OCI-LY3 (cell line): ENCODE measurements at regions not wholly inside any gene's neighbourhood (a gene's known extent, or its start where the extent isn't known, plus 50 kb on each side); places are given as distances from the start of the nearest gene placed in this dataset.
"Not testable (repeated sequence)": the region's sequence is repeated elsewhere in the genome, so short reads cannot be mapped to it uniquely, and the experiment has no call there.

Source experiments
- H2AFZ ChIP-seq: fragments of 200-600, 300-600 bp; shearing (Covaris generic); 2 replicates; pipeline ENCODE4 v1.6.0; 2014; ENCODE audit warnings: antibody characterized with exemption, low read depth, low read length
- H3K27ac ChIP-seq: fragments of 200-600, 300-600 bp; sonication (generic); 2 replicates; pipeline ENCODE4 v1.5.1; 2014; ENCODE audit warnings: mild to moderate bottlenecking, low read length, moderate library complexity, mixed read lengths
- H3K27me3 ChIP-seq: fragments of 200-600, 300-600 bp; sonication (generic); 2 replicates; pipeline ENCODE4 v1.6.1; 2014; ENCODE audit warnings: low read depth, low read length, mixed read lengths
- H3K36me3 ChIP-seq: fragments of 200-600, 300-600 bp; sonication (generic); replicated peaks from 2 replicates; pipeline ENCODE3; 2014; ENCODE audit warnings: low read depth, low read length, mixed read lengths
- H3K4me1 ChIP-seq: fragments of 300-600, 200-600 bp; sonication (generic); 2 replicates; pipeline ENCODE4 v1.6.1; 2014; ENCODE audit warnings: low read length, mixed read lengths
- H3K4me2 ChIP-seq: fragments of 200-600, 300-600 bp; sonication (generic); 2 replicates; pipeline ENCODE4 v1.6.1; 2014; ENCODE audit warnings: low read length, mixed read lengths
- H3K4me3 ChIP-seq: fragments of 300-600, 200-600 bp; sonication (generic); 2 replicates; pipeline ENCODE4 v1.5.1; 2014; ENCODE audit warnings: antibody characterized with exemption, mild to moderate bottlenecking, low read length, moderate library complexity
- H3K79me2 ChIP-seq: fragments of 300-600, 200-600 bp; shearing (Covaris generic); 2 replicates; pipeline ENCODE4 v1.6.1; 2014; ENCODE audit warnings: mild to moderate bottlenecking, low read length, mixed read lengths
- H3K9ac ChIP-seq: fragments of 300-600, 200-600 bp; shearing (Covaris generic); 2 replicates; pipeline ENCODE4 v1.6.0; 2014; ENCODE audit warnings: mild to moderate bottlenecking, low read length, moderate library complexity
- H3K9me3 ChIP-seq: fragments of 200-600, 300-600 bp; shearing (Covaris generic); 2 replicates; pipeline ENCODE4 v1.6.1; 2014; ENCODE audit warnings: low read length, mixed read lengths; ENCODE audit not compliant: insufficient read depth
- H4K20me1 ChIP-seq: fragments of 200-600, 300-600 bp; sonication (generic); 2 replicates; pipeline ENCODE4 v1.6.1; 2016; ENCODE audit warnings: low read length, mixed read lengths; ENCODE audit not compliant: insufficient read depth
- CTCF ChIP-seq: fragments of 200-600, 300-600 bp; sonication (generic); IDR thresholded peaks from 2 replicates; pipeline ENCODE4 v1.5.1; 2014; ENCODE audit warnings: antibody characterized with exemption, low read length, low read depth
- EZH2phosphoT487 ChIP-seq: fragments of 200-600 bp; shearing (Covaris generic); IDR thresholded peaks from 2 replicates; pipeline ENCODE4 v1.6.1; 2018; ENCODE audit warnings: antibody characterized with exemption, mixed run types, low read depth

DNA sequence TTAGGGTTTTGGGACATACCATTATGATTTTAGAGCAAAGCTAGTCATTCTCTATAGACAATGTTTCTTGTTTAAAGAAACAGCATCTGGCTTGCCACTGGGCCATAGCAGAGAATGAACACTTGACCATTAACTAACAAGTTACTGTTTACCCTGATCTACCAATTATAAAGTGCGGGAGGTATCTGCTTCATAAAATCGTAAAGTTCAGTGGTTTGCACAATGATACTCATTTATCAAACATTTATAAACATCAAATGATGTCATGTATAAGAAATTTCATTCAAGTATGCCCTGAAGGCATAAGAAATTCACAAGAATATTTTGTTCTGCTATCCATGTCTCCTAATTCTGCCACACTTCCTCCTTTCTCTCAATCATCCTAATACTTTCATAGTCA, 139.2 kb downstream of the PCDH20 start:
- H3K79me2 ChIP-seq: no peaks in the 10 kb centered on the region
- no peaks in the 10 kb centered on the region for H3K4me1 ChIP-seq

GRCh38 chr13:61275736-61276135, 139.9 kb downstream of the PCDH20 start:
- no peak overlapping the region for H2AFZ ChIP-seq
- no peaks in the 10 kb centered on the region for H3K9me3 ChIP-seq
- H3K4me3 ChIP-seq: no peak overlapping the region
- no peaks in the 10 kb centered on the region for H3K27me3 ChIP-seq
- no peak overlapping the region for H3K4me2 ChIP-seq
- H3K9ac ChIP-seq: no peak overlapping the region
- TF ChIP-seq CTCF (no peak), EZH2phosphoT487 (no peak)
- H3K79me2 ChIP-seq: no peaks in the 10 kb centered on the region
- H3K27ac ChIP-seq: no peak overlapping the region
- H4K20me1 ChIP-seq: no peaks in the 10 kb centered on the region
- H3K36me3 ChIP-seq: no peaks in the 10 kb centered on the region
- H3K4me1 ChIP-seq: no peaks in the 10 kb centered on the region

More for the DNA sequence above, 139.2 kb downstream of the PCDH20 start:
- Histone ChIP-seq H3K36me3 (no peaks in the 10 kb centered on the region), H3K27me3 (no peaks in the 10 kb centered on the region), H3K4me2 (no peak overlapping the region), H3K9me3 (no peaks in the 10 kb centered on the region), H3K4me3 (no peak overlapping the region), H3K27ac (no peak overlapping the region), H2AFZ (no peak overlapping the region), H4K20me1 (no peaks in the 10 kb centered on the region), H3K9ac (no peak overlapping the region)
- TF ChIP-seq CTCF (no peak), EZH2phosphoT487 (no peak)

DNA sequence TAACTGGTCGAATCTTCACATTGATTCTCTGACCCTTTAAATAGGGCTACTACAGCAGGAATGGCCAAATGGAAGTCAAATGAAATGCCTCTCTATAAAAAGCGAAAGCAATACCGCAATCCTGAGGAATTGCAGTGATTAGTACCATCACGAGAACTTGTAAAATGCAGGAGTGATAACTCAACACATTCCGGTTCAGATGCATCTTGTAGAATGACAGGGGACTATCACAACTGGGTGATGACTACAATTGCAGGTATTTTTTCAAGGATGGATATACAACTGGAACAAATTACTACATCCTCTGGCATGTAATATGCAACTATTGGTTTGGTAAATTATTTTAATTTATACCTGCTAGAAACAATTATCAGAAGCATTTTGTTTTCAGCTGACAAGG, 140.4 kb downstream of the PCDH20 start:
- H3K4me2 ChIP-seq: no peak overlapping the region
- H3K27ac ChIP-seq: no peak overlapping the region
- H3K79me2 ChIP-seq: no peaks in the 10 kb centered on the region
- H3K4me3 ChIP-seq: no peak overlapping the region
- no peaks in the 10 kb centered on the region for H3K36me3 ChIP-seq
- no peaks in the 10 kb centered on the region for H3K4me1 ChIP-seq
- H3K9ac ChIP-seq: no peak overlapping the region
- no peaks in the 10 kb centered on the region for H3K9me3 ChIP-seq
- no peaks in the 10 kb centered on the region for H4K20me1 ChIP-seq
- no peak for TF ChIP-seq EZH2phosphoT487
- no peak for TF ChIP-seq CTCF
- H2AFZ ChIP-seq: no peak overlapping the region
- H3K27me3 ChIP-seq: no peaks in the 10 kb centered on the region

- H3K4me2 ChIP-seq, H3K4me3 ChIP-seq: not testable (repeated sequence)
Observed at GRCh38 chr13:61266896-61267295, 148.8 kb downstream of the PCDH20 start.

More at GRCh38 chr13:61266896-61267295, 148.8 kb downstream of the PCDH20 start:
- not testable (repeated sequence) for H3K9me3 ChIP-seq, H3K36me3 ChIP-seq, H3K9ac ChIP-seq, H3K27me3 ChIP-seq, H4K20me1 ChIP-seq, H2AFZ ChIP-seq, H3K27ac ChIP-seq, H3K79me2 ChIP-seq, H3K4me1 ChIP-seq
